ENCODE measurements at regions not wholly inside any gene's neighbourhood (a gene's known extent, or its start where the extent isn't known, plus 50 kb on each side); places are given as distances from the start of the nearest gene placed in this dataset.
"Not testable (repeated sequence)": the region's sequence is repeated elsewhere in the genome, so short reads cannot be mapped to it uniquely, and the experiment has no call there.

DNA sequence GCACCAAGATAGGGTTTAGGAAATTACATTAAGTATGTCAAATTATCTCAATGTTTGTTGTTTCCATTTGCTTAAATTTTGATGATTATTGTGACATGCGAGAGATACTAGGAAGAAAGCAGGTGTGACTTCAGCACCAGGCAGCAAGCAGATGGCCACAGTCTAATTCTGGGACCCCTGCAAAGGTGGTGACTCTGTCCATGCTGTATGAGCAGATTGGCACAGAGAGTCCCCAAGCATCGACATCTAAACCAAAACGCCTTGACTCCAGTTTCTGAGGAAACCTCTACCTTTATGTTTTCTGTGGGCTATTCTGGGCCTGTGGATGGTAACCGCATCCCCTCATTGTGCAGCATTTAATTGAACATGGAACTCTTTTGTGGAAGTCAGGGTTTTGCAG lies 670.1 kb upstream of the TMEM132C start:
- ATAC-seq (replicated peaks; ENCODE audit: extremely low read depth, poor library complexity, severe bottlenecking) = no peak

DNA sequence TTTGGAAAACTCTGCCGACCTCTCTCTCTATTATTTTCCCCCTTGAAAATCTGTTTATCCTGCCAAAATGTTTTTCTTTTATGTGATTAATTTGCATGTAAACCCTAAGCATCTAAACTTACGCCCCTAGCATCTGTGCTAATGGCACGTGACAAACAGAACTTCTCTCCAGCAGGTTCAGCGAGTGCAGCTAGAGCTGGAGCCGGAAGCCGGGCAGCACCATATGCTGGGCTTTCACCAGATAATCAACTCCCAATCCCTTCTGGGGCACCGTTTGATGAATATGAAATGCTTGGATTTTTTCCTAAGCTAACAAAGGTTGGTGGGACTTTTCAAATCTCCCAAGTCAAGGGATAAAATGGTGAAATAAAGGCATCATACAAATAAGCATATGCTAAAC lies 667.5 kb upstream of the TMEM132C start:
- H3K27me3 Mint-ChIP-seq = no peaks in the 10 kb centered on the region
- H3K4me1 Mint-ChIP-seq = no peaks in the 10 kb centered on the region
- ATAC-seq (replicated peaks; ENCODE audit: extremely low read depth, poor library complexity, severe bottlenecking) (no peak), DNase-seq (ENCODE audit: low spot score in 2 of 2) (no peak)
- no peak overlapping the region for H3K27ac Mint-ChIP-seq (ENCODE audit: low read depth)
- H3K4me3 Mint-ChIP-seq = no peak overlapping the region
- no peaks in the 10 kb centered on the region for H3K9me3 Mint-ChIP-seq
- H3K36me3 Mint-ChIP-seq (ENCODE audit: insufficient read depth) = no peaks in the 10 kb centered on the region

More for the DNA sequence above, 670.1 kb upstream of the TMEM132C start:
- no peak overlapping the region for H3K27ac Mint-ChIP-seq (ENCODE audit: low read depth)
- no peaks in the 10 kb centered on the region for H3K9me3 Mint-ChIP-seq
- no peak for DNase-seq (ENCODE audit: low spot score in 2 of 2)
- no peaks in the 10 kb centered on the region for H3K27me3 Mint-ChIP-seq
- H3K4me3 Mint-ChIP-seq = no peak overlapping the region
- no peaks in the 10 kb centered on the region for H3K4me1 Mint-ChIP-seq
- no peaks in the 10 kb centered on the region for H3K36me3 Mint-ChIP-seq (ENCODE audit: insufficient read depth)

DNA sequence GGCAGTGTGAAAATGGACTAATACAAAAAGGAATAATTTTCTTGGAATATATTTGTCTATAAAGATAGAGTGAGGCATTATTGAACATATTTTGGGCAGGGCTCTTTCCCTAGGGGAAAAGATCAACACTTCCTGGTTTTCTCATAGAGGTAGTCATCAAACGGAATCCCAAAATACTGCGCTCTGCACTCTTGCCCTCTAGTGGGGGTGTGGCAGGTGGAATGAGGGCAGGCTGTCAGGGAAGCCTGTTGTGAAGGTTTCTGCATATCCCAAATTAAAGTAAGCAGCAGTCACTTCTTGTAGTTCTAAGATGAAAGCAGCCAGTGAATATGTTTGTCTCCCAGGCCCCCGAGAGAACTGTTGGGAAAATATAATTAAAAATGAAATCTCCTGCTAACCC lies 666.8 kb upstream of the TMEM132C start:
- no peaks in the 10 kb centered on the region for H3K36me3 Mint-ChIP-seq (ENCODE audit: insufficient read depth)
- H3K27me3 Mint-ChIP-seq = no peaks in the 10 kb centered on the region
- DNase-seq (ENCODE audit: low spot score in 2 of 2) (no peak), ATAC-seq (replicated peaks; ENCODE audit: extremely low read depth, poor library complexity, severe bottlenecking) (no peak)
- no peaks in the 10 kb centered on the region for H3K4me1 Mint-ChIP-seq
- H3K9me3 Mint-ChIP-seq = no peaks in the 10 kb centered on the region
- H3K27ac Mint-ChIP-seq (ENCODE audit: low read depth) = no peak overlapping the region
- no peak overlapping the region for H3K4me3 Mint-ChIP-seq

DNA sequence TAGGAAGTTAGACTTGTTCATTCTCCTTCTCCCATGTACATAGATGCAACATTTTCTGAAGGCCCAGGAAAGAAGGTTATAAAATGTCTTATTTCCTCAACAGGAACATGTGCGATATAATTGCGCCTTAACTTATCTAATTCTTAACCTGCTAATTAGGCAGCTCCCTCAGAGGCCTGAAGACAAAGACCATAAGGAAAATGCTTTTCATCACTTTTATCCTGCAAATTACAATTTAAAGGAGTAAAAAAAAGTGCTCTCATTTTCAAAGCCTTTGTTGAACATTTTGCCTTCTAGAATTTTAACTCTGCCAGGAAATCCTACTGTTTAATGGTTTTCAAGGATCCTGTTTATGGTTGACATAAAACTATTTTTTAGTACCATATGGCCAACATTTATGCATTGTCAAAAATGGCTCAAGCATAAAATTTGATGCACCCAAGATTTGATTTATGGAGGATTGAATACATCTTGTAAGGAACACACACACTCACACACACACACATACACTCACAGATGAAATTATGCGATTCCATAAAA lies 660.4 kb upstream of the TMEM132C start:
- H3K36me3 Mint-ChIP-seq (ENCODE audit: insufficient read depth) = no peaks in the 10 kb centered on the region
- H3K4me1 Mint-ChIP-seq = no peaks in the 10 kb centered on the region
- H3K4me3 Mint-ChIP-seq = no peak overlapping the region
- DNase-seq (ENCODE audit: low spot score in 2 of 2) (no peak), ATAC-seq (replicated peaks; ENCODE audit: extremely low read depth, poor library complexity, severe bottlenecking) (no peak)
- H3K27me3 Mint-ChIP-seq = no peaks in the 10 kb centered on the region
- peaks cover 15% of the 10 kb centered on the region for H3K9me3 Mint-ChIP-seq
- H3K27ac Mint-ChIP-seq (ENCODE audit: low read depth) = no peak overlapping the region

DNA sequence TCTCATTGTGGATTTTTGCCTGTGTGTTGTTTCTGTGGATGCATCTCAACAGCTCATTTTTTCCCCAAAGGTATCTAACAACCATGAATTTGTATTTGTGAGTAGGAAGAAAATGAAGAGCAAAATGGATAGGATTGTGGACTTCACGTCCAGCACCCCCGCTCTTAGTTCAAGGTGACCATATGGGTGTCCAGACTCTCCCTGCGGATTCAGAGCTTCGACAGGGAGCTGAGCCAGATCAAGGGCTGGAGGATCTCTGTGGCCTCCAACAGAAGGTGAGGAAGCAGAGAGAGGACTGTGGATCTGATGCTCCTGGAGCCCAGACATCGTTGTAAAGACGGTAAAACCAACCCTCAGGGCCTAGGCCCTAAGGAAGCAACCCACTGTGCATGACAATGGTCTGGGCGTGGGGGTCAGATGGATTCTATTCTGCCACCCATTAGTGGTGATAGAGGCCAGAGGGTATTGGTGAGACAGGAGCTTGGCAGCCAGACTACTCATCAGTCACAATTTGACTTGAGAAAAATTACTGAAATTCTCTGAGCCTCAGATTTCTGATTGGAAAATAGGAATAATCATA lies 659.7 kb upstream of the TMEM132C start:
- no peak overlapping the region for H3K4me3 Mint-ChIP-seq
- no peaks in the 10 kb centered on the region for H3K36me3 Mint-ChIP-seq (ENCODE audit: insufficient read depth)
- ATAC-seq (replicated peaks; ENCODE audit: extremely low read depth, poor library complexity, severe bottlenecking) = no peak
- no peak for DNase-seq (ENCODE audit: low spot score in 2 of 2)
- H3K27me3 Mint-ChIP-seq = no peaks in the 10 kb centered on the region
- H3K27ac Mint-ChIP-seq (ENCODE audit: low read depth) = no peak overlapping the region
- H3K4me1 Mint-ChIP-seq = no peaks in the 10 kb centered on the region
- peaks cover 15% of the 10 kb centered on the region for H3K9me3 Mint-ChIP-seq

DNA sequence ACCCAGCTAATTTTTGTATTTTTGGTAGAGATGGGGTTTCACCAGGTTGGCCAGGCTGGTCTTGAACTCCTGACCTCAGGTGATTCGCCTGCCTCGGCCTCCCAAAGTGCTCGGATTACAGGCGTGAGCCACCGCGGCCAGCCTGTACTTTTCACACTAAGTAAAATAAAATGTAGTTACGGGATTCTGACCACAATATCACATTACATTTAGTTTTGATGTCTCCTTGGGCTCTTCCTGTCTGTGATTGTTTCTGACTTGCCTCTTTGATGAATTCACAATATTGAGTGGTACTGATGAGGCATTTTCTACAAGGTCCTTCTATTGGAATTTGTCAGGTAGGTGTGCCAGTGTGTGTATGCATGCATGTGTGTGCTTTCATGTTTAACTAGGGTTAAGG lies 658.6 kb upstream of the TMEM132C start:
- not testable (repeated sequence) for H3K4me3 Mint-ChIP-seq; H3K36me3 Mint-ChIP-seq (ENCODE audit: insufficient read depth); DNase-seq (ENCODE audit: low spot score in 2 of 2); H3K4me1 Mint-ChIP-seq; H3K27ac Mint-ChIP-seq (ENCODE audit: low read depth); ATAC-seq (replicated peaks; ENCODE audit: extremely low read depth, poor library complexity, severe bottlenecking); H3K27me3 Mint-ChIP-seq
- peaks cover 15% of the 10 kb centered on the region for H3K9me3 Mint-ChIP-seq

DNA sequence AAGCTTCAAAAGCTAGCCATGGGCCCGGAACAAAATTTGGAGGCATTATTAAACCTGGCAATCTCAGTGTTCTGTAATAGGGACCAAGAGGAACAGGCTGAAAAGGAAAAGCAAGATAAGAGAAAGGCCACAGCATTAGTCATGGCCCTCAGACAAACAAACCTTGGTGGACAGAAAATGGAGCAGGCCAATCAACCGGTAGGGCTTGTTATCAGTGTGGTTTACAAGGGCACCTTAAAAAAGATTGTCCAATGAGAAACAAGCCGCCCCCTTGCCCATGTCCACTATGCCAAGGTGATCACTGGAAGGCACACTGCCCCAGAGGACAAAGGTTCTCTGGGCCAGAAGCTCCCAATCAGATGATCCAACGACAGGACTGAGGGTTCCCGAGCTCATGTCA lies 653.9 kb upstream of the TMEM132C start:
- H3K4me1 Mint-ChIP-seq = no peaks in the 10 kb centered on the region
- H3K27me3 Mint-ChIP-seq = no peaks in the 10 kb centered on the region
- H3K9me3 Mint-ChIP-seq = peaks cover 12% of the 10 kb centered on the region
- no peak for DNase-seq (ENCODE audit: low spot score in 2 of 2)
- H3K36me3 Mint-ChIP-seq (ENCODE audit: insufficient read depth) = no peaks in the 10 kb centered on the region
- ATAC-seq (replicated peaks; ENCODE audit: extremely low read depth, poor library complexity, severe bottlenecking) = no peak
- no peak overlapping the region for H3K4me3 Mint-ChIP-seq
- H3K27ac Mint-ChIP-seq (ENCODE audit: low read depth) = no peak overlapping the region

DNA sequence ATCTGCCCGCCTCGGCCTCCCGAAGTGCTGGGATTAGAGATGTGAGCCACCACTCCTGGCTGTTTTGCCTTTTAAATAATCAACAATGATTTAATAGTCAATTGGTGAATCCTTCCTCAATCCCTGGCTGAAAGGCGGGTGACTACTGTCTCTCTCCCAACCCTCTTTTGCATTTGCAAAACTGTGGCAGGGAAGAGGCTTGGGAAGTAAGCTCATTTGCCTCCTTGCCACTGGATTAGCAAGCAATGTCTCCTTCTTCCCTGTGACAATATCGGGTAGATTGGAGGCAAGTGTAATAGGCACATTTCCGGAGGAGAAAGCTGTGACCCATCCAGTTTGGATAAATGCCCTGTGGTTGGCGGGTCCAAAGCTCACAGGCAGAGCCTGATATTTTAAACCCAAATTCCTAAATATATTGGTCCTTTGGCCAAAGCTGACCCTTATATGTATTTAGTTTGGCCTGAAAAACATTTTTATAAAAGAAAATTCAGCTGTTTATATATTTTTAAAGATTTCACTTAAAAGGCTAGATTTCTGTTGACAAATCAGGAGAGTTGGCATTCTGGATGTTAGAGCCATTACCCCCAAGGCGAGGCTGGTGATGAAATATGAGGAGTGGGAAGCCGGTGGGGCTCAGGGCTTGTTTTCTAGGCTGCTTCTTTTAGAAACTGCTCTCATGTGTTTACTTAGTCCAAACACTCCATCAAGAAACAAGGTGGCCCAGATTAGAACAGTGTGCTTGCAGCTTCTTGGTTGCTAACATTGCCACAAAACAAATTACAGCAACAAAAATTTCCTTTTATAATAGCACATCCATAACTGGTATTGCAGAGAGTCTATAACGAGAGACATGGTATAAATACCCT lies 646.9 kb upstream of the TMEM132C start:
- H3K4me1 Mint-ChIP-seq = no peaks in the 10 kb centered on the region
- DNase-seq (ENCODE audit: low spot score in 2 of 2) (no peak), ATAC-seq (replicated peaks; ENCODE audit: extremely low read depth, poor library complexity, severe bottlenecking) (no peak)
- H3K27me3 Mint-ChIP-seq = no peaks in the 10 kb centered on the region
- no peak overlapping the region for H3K27ac Mint-ChIP-seq (ENCODE audit: low read depth)
- H3K4me3 Mint-ChIP-seq = no peak overlapping the region
- H3K9me3 Mint-ChIP-seq = no peaks in the 10 kb centered on the region
- H3K36me3 Mint-ChIP-seq (ENCODE audit: insufficient read depth) = no peaks in the 10 kb centered on the region

DNA sequence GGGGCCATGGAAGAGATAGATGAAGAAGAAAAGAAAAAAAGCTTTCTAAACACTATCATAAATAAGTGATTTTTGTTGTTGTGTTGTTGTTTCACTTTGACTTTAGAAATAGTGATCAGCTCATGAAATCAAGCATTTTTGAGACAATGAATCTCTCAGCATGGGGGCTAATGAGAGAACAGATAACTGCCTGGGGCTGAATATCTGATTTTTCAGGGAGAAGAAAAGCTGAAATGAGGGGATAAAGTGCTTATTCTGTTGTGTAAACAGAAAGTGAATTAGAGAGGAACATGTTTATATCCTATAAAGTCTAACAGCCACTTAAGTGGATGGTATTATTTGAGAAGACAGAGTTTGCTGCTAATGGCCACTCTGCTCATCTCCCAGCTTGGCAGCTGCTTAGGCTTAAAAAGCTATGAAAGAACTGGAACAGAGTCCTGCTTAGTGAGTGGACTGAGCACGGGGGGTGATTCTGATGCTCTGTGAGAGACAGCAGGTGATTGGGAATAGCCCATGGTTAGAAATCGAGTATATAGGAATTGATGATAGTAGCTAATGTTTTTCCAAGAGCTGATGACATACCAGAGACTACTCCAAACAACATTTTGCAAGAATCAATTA lies 646.1 kb upstream of the TMEM132C start:
- Mint-ChIP-seq H3K9me3 (no peaks in the 10 kb centered on the region), H3K4me1 (no peaks in the 10 kb centered on the region), H3K27ac (ENCODE audit: low read depth) (no peak overlapping the region), H3K27me3 (no peaks in the 10 kb centered on the region), H3K4me3 (no peak overlapping the region), H3K36me3 (ENCODE audit: insufficient read depth) (no peaks in the 10 kb centered on the region)
- ATAC-seq (replicated peaks; ENCODE audit: extremely low read depth, poor library complexity, severe bottlenecking) = no peak
- no peak for DNase-seq (ENCODE audit: low spot score in 2 of 2)

DNA sequence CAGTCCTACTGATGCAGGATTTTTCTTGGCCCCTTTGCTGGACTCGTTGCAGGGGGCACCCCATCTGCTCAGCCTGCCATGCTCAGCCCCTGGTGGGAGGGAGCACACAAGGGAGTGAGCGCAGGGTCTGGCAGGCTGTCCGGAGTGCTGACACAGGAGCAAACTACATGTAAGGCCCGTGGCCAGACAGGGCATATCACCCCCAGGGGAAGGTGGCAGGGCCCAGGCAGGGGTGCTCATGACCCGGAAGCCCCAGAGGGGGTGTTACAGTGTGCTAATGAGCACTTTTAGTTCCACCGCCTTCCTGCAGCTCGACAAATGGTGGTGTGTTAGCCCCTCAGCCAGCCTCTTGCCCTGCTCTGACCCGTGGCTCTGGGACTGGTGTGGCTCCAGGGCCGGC lies 645.6 kb upstream of the TMEM132C start:
- H3K36me3 Mint-ChIP-seq (ENCODE audit: insufficient read depth) = no peaks in the 10 kb centered on the region
- no peak overlapping the region for H3K27ac Mint-ChIP-seq (ENCODE audit: low read depth)
- no peak overlapping the region for H3K4me3 Mint-ChIP-seq
- DNase-seq (ENCODE audit: low spot score in 2 of 2) = no peak
- H3K9me3 Mint-ChIP-seq = no peaks in the 10 kb centered on the region
- no peaks in the 10 kb centered on the region for H3K27me3 Mint-ChIP-seq
- no peaks in the 10 kb centered on the region for H3K4me1 Mint-ChIP-seq
- no peak for ATAC-seq (replicated peaks; ENCODE audit: extremely low read depth, poor library complexity, severe bottlenecking)

DNA sequence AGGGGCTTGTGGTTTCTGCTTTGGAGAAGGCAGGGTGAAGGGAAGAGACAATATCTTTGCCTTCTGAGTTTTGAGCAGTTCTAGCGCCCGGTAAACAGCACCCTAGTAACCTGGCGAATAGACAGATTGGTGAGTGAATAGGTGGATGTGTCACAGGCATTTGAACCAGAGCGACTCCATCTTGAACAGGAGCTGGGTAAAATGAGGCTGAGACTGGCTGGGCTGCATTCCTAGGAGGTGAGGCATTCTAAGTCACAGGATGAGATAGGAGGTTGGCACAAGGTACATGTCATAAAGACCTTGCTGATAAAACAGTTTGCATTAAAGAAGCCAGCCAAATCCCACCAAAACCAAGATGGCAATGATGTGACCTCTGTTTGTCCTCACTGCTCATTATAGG lies 643.6 kb upstream of the TMEM132C start:
- H3K4me1 Mint-ChIP-seq = no peaks in the 10 kb centered on the region
- ATAC-seq (replicated peaks; ENCODE audit: extremely low read depth, poor library complexity, severe bottlenecking) (no peak), DNase-seq (ENCODE audit: low spot score in 2 of 2) (no peak)
- no peaks in the 10 kb centered on the region for H3K9me3 Mint-ChIP-seq
- no peak overlapping the region for H3K27ac Mint-ChIP-seq (ENCODE audit: low read depth)
- no peaks in the 10 kb centered on the region for H3K36me3 Mint-ChIP-seq (ENCODE audit: insufficient read depth)
- no peak overlapping the region for H3K4me3 Mint-ChIP-seq
- H3K27me3 Mint-ChIP-seq = no peaks in the 10 kb centered on the region

DNA sequence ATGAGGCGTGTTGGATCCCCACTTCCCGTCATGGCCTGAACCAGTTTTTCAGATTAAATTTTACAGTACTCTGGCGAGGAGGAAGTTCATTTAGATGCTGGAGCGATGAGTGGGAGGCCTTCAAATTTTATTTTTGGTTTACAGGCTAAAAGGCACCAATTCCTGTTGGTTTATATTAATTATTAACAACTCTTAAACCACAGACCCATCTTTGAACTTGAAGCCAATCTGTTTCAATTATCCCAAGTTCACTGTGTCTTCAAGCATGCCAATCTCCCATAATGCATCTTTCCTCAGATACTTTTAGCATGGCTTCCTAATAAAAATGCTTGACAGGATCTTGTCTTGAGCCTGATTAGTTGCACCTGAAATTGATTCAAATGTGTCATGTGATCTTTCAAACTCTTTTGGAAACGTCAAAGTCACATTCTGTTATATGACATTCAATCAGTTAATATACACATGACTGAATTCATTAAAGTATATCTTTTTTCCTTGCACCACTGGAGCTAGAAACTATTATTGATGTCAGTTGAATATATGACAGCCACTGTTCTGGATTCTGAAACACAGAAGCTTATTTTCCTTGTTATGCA lies 641.7 kb upstream of the TMEM132C start:
- H3K4me3 Mint-ChIP-seq = no peak overlapping the region
- no peaks in the 10 kb centered on the region for H3K9me3 Mint-ChIP-seq
- no peak overlapping the region for H3K27ac Mint-ChIP-seq (ENCODE audit: low read depth)
- no peaks in the 10 kb centered on the region for H3K4me1 Mint-ChIP-seq
- H3K36me3 Mint-ChIP-seq (ENCODE audit: insufficient read depth) = no peaks in the 10 kb centered on the region
- ATAC-seq (replicated peaks; ENCODE audit: extremely low read depth, poor library complexity, severe bottlenecking) = no peak
- no peak for DNase-seq (ENCODE audit: low spot score in 2 of 2)
- no peaks in the 10 kb centered on the region for H3K27me3 Mint-ChIP-seq
